VCaP (cell line): ENCODE measurements at regions not wholly inside any gene's neighbourhood (a gene's known extent, or its start where the extent isn't known, plus 50 kb on each side); places are given as distances from the start of the nearest gene placed in this dataset.

ENCODE experiments used
- H3K27ac ChIP-seq: fragments of 450-650 bp; 2 replicates; pipeline ENCODE4 v1.5.1; 2017
- CTCF ChIP-seq: fragments of 450-650 bp; conservative IDR thresholded peaks from 2 replicates; pipeline ENCODE4 v1.5.1; 2017; ENCODE audit warnings: mild to moderate bottlenecking, moderate library complexity

GRCh38 chr1:71307451-71307850, 226.6 kb upstream of the ZRANB2 start:
- no peak overlapping the region for H3K27ac ChIP-seq

GRCh38 chr1:71304125-71304524, 223.3 kb upstream of the ZRANB2 start:
- peak overlapping the region; percentile 8; the same call in 1 of the 2 replicates for H3K27ac ChIP-seq
- TF ChIP-seq CTCF, result no peak

More at GRCh38 chr1:71307451-71307850, 226.6 kb upstream of the ZRANB2 start:
- TF ChIP-seq CTCF, result no peak

GRCh38 chr1:71303617-71304041, 222.8 kb upstream of the ZRANB2 start:
- H3K27ac ChIP-seq, result peak overlapping the region; percentile 8; the same call in 1 of the 2 replicates
- TF ChIP-seq CTCF, result no peak

GRCh38 chr1:71298633-71299032, 217.8 kb upstream of the ZRANB2 start:
- TF ChIP-seq CTCF, result no peak

GRCh38 chr1:71296551-71297134, 215.8 kb upstream of the ZRANB2 start:
- H3K27ac ChIP-seq, result no peak overlapping the region
- TF ChIP-seq CTCF, result no peak

More at GRCh38 chr1:71298633-71299032, 217.8 kb upstream of the ZRANB2 start:
- H3K27ac ChIP-seq, result no peak overlapping the region

GRCh38 chr1:71295350-71295749, 214.5 kb upstream of the ZRANB2 start:
- TF ChIP-seq CTCF, result no peak
- H3K27ac ChIP-seq, result no peak overlapping the region

- H3K27ac ChIP-seq, result no peak overlapping the region
- TF ChIP-seq CTCF, result no peak
Measured at GRCh38 chr1:71294178-71294577, 213.3 kb upstream of the ZRANB2 start.
